ENCODE measurements at regions not wholly inside any gene's neighbourhood (a gene's known extent, or its start where the extent isn't known, plus 50 kb on each side); places are given as distances from the start of the nearest gene placed in this dataset.

DNA sequence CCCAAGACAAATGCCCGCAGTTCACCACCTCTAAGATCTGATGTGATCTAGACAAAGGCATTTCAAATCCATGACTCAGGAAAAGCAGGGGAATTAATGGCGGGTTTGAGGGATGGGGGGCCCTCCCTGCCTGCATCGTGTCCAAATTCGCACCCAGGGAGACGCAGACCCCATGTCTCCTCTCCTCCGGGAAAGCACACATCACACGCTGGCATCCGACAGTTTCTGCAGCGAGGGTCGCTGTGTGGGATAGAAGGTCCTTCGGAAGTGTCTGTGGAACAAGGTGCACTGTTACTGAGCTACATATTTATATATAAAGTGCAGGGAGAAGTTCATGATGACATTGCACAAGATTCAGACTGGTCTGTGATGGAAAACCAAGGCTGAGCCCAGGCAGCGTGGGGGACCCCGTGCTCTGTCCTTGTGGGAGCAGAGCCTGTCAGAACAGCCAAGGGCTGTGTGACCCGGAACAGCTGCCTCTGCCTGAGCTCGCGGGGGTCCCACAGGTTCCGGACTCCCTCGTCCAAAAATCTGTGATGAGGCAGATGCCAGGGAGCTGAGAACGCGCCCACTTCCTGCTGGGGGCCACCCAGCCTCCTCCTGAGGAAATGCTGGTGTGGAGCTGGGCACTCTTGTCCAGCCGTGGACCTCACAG, 82.3 kb upstream of the CTDP1 start:
- TF ChIP-seq, protein P1, sequence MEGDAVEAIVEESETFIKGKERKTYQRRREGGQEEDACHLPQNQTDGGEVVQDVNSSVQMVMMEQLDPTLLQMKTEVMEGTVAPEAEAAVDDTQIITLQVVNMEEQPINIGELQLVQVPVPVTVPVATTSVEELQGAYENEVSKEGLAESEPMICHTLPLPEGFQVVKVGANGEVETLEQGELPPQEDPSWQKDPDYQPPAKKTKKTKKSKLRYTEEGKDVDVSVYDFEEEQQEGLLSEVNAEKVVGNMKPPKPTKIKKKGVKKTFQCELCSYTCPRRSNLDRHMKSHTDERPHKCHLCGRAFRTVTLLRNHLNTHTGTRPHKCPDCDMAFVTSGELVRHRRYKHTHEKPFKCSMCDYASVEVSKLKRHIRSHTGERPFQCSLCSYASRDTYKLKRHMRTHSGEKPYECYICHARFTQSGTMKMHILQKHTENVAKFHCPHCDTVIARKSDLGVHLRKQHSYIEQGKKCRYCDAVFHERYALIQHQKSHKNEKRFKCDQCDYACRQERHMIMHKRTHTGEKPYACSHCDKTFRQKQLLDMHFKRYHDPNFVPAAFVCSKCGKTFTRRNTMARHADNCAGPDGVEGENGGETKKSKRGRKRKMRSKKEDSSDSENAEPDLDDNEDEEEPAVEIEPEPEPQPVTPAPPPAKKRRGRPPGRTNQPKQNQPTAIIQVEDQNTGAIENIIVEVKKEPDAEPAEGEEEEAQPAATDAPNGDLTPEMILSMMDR (IDR thresholded peaks at IDR 0.05) = no peak
- no peak for TF ChIP-seq POLR2A (IDR thresholded peaks at IDR 0.05)

Data from ovary (tissue), 3 donors.